ENCODE measurements at regions not wholly inside any gene's neighbourhood (a gene's known extent, or its start where the extent isn't known, plus 50 kb on each side); places are given as distances from the start of the nearest gene placed in this dataset.

- no peaks in the 10 kb centered on the region for H3K9me3 ChIP-seq (ENCODE audit: control insufficient read depth, low read length)
- no peak overlapping the region for H3K27ac Mint-ChIP-seq
- no peak for TF ChIP-seq CTCF (conservative IDR thresholded peaks at IDR 0.05)
- no peaks in the 10 kb centered on the region for H3K4me1 ChIP-seq (ENCODE audit: control insufficient read depth, insufficient read depth, low read length)
- no peaks in the 10 kb centered on the region for H3K9me3 Mint-ChIP-seq
- H3K27me3 ChIP-seq (ENCODE audit: control insufficient read depth, insufficient read depth, low read length, poor library complexity, severe bottlenecking), result no peaks in the 10 kb centered on the region
- H3K4me3 ChIP-seq (ENCODE audit: low read length), result no peak overlapping the region
- DNase-seq, result no peak
- H3K9ac ChIP-seq (ENCODE audit: extremely low read depth, low read length, poor library complexity, severe bottlenecking), result no peak overlapping the region
- H3K36me3 Mint-ChIP-seq (ENCODE audit: low read depth), result no peaks in the 10 kb centered on the region
- 75 to 85% methylated on average over 3 of the region's 3 CpGs for WGBS, 2 experiments (ENCODE audit: insufficient coverage in 1 of 2, insufficient read length in 1 of 2)
- peaks cover 42% of the 10 kb centered on the region for H3K4me1 Mint-ChIP-seq
- H3K27me3 Mint-ChIP-seq (ENCODE audit: insufficient read depth), result peaks cover 5% of the 10 kb centered on the region
- no peak overlapping the region for H3K27ac ChIP-seq (ENCODE audit: low read depth, low read length)
- H3K36me3 ChIP-seq (ENCODE audit: control insufficient read depth, insufficient read depth, low read length), result no peaks in the 10 kb centered on the region
- no peak overlapping the region for H3K4me3 Mint-ChIP-seq
Measured at GRCh38 chr12:89244536-89244935, 107.8 kb downstream of the DUSP6 start.

- TF ChIP-seq CTCF (conservative IDR thresholded peaks at IDR 0.05), result no peak
- no peaks in the 10 kb centered on the region for H3K27me3 ChIP-seq (ENCODE audit: control insufficient read depth, insufficient read depth, low read length, poor library complexity, severe bottlenecking)
- no peak overlapping the region for H3K27ac Mint-ChIP-seq
- H3K4me1 Mint-ChIP-seq, result peaks cover 44% of the 10 kb centered on the region
- no peaks in the 10 kb centered on the region for H3K36me3 ChIP-seq (ENCODE audit: control insufficient read depth, insufficient read depth, low read length)
- 80 to 98% methylated on average over 1 of the region's 1 CpG for WGBS, 2 experiments (ENCODE audit: insufficient coverage in 1 of 2, insufficient read length in 1 of 2)
- no peaks in the 10 kb centered on the region for H3K4me1 ChIP-seq (ENCODE audit: control insufficient read depth, insufficient read depth, low read length)
- peaks cover 5% of the 10 kb centered on the region for H3K27me3 Mint-ChIP-seq (ENCODE audit: insufficient read depth)
- H3K36me3 Mint-ChIP-seq (ENCODE audit: low read depth), result no peaks in the 10 kb centered on the region
- DNase-seq, result no peak
- no peak overlapping the region for H3K4me3 ChIP-seq (ENCODE audit: low read length)
- no peak overlapping the region for H3K27ac ChIP-seq (ENCODE audit: low read depth, low read length)
- H3K4me3 Mint-ChIP-seq, result no peak overlapping the region
- H3K9me3 Mint-ChIP-seq, result no peaks in the 10 kb centered on the region
- no peak overlapping the region for H3K9ac ChIP-seq (ENCODE audit: extremely low read depth, low read length, poor library complexity, severe bottlenecking)
- H3K9me3 ChIP-seq (ENCODE audit: control insufficient read depth, low read length), result no peaks in the 10 kb centered on the region
Measured at GRCh38 chr12:89243771-89244170, 108.5 kb downstream of the DUSP6 start.

GRCh38 chr12:89239534-89239933 lies 112.8 kb downstream of the DUSP6 start:
- WGBS, 2 experiments (ENCODE audit: insufficient coverage in 1 of 2, insufficient read length in 1 of 2), result 73 to 86% methylated on average over 1 of the region's 2 CpGs
- Mint-ChIP-seq H3K36me3 (ENCODE audit: low read depth) (no peaks in the 10 kb centered on the region), H3K4me1 (peaks cover 26% of the 10 kb centered on the region), H3K9me3 (no peaks in the 10 kb centered on the region), H3K27me3 (ENCODE audit: insufficient read depth) (peaks cover 5% of the 10 kb centered on the region), H3K27ac (no peak overlapping the region), H3K4me3 (no peak overlapping the region)
- no peak overlapping the region for H3K9ac ChIP-seq (ENCODE audit: extremely low read depth, low read length, poor library complexity, severe bottlenecking)
- H3K27ac ChIP-seq (ENCODE audit: low read depth, low read length), result no peak overlapping the region
- no peaks in the 10 kb centered on the region for H3K9me3 ChIP-seq (ENCODE audit: control insufficient read depth, low read length)
- H3K27me3 ChIP-seq (ENCODE audit: control insufficient read depth, insufficient read depth, low read length, poor library complexity, severe bottlenecking), result no peaks in the 10 kb centered on the region
- no peak for TF ChIP-seq CTCF (conservative IDR thresholded peaks at IDR 0.05)
- H3K4me3 ChIP-seq (ENCODE audit: low read length), result no peak overlapping the region
- no peaks in the 10 kb centered on the region for H3K36me3 ChIP-seq (ENCODE audit: control insufficient read depth, insufficient read depth, low read length)
- no peaks in the 10 kb centered on the region for H3K4me1 ChIP-seq (ENCODE audit: control insufficient read depth, insufficient read depth, low read length)
- no peak for DNase-seq
